ENCODE measurements at regions not wholly inside any gene's neighbourhood (a gene's known extent, or its start where the extent isn't known, plus 50 kb on each side); places are given as distances from the start of the nearest gene placed in this dataset.
"Not testable (repeated sequence)": the region's sequence is repeated elsewhere in the genome, so short reads cannot be mapped to it uniquely, and the experiment has no call there.

- no peak for DNase-seq
These were observed 85.3 kb upstream of the SIRPA start for GRCh38 chr20:1809611-1810510.

GRCh38 chr20:1809131-1809572 is 86.1 kb upstream of the SIRPA start:
- peak; percentile 76 for DNase-seq

DNA sequence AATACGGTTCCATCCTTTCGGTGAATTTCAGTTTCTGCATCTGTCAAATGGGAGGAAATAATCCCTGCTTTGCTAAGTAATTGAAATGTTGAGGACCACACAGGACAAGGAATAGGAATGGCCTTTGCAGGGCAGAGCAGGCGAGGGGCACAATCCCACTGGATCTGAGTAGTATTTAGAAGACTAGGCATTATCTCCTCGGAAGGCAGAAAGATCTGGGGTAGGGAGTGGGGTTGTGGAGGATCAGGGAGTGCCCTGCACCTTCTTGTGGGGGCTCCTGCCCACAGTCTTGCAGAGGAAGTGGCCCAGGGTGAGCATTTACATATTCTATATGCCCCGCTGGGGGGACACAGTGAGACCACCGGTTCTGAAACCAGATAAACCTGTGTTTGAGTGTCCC is 87.1 kb upstream of the SIRPA start:
- no peak for DNase-seq

GRCh38 chr20:1807394-1807793 is 87.8 kb upstream of the SIRPA start:
- DNase-seq, result no peak

- no peak for DNase-seq
These were observed 88.8 kb upstream of the SIRPA start for GRCh38 chr20:1806456-1806855.

DNA sequence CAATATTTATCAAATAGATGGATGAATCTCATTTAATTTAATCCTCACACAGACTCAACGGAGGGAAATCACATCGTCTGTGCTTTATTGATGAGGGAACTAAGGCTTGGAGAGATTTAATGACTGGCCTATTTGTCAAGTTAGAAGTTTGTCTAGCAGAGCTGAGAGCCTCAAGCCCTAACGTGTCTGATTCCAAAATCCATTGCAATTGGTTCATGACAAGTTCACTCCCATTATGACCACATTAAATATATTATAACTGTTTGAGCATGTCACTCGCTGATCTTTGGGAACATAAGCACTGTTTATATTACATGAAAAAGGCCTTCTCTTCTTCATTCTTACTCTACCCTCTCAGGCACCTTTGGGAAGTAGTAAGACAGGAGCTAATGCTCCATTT is 89.4 kb upstream of the SIRPA start:
- DNase-seq, result no peak

- no peak for DNase-seq
These were observed 90.0 kb upstream of the SIRPA start for GRCh38 chr20:1805161-1805581.

GRCh38 chr20:1804554-1804956 is 90.7 kb upstream of the SIRPA start:
- no peak for DNase-seq

GRCh38 chr20:1803932-1804501 is 91.2 kb upstream of the SIRPA start:
- DNase-seq, result no peak

- DNase-seq, result peak; percentile 85
These were observed 91.9 kb upstream of the SIRPA start for GRCh38 chr20:1803061-1803931.

GRCh38 chr20:1802385-1803060 is 92.7 kb upstream of the SIRPA start:
- peak; percentile 78 for DNase-seq

DNA sequence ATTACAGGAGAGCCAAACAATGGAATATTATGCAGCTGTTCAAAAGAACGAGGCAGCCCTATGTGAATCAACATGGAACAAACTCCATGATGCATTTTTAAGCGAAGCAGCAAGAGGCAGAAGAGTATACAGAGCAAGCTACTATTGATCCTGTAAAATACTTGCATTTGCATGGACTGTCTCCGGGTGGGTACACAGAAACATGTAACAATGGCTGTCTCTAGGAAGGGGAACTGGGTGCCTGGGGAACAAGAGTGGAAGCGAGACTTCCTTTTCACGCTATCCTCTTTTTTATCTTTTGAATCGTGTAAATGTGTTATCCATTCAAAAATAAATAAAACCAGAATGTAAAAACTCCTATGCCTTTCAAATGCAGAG is 93.3 kb upstream of the SIRPA start:
- DNase-seq, result no peak

- no peak for DNase-seq
These were observed 93.8 kb upstream of the SIRPA start for GRCh38 chr20:1801225-1801928.

GRCh38 chr20:1800777-1801176 is 94.4 kb upstream of the SIRPA start:
- peak; percentile 54 for DNase-seq

GRCh38 chr20:1800180-1800579 is 95.0 kb upstream of the SIRPA start:
- DNase-seq, result no peak

GRCh38 chr20:1799746-1800145 is 95.5 kb upstream of the SIRPA start:
- not testable (repeated sequence) for DNase-seq

- DNase-seq, result no peak
These were observed 96.2 kb upstream of the SIRPA start for GRCh38 chr20:1798982-1799381.

- DNase-seq, result no peak
These were observed 101.4 kb upstream of the SIRPA start for GRCh38 chr20:1793821-1794220.

DNA sequence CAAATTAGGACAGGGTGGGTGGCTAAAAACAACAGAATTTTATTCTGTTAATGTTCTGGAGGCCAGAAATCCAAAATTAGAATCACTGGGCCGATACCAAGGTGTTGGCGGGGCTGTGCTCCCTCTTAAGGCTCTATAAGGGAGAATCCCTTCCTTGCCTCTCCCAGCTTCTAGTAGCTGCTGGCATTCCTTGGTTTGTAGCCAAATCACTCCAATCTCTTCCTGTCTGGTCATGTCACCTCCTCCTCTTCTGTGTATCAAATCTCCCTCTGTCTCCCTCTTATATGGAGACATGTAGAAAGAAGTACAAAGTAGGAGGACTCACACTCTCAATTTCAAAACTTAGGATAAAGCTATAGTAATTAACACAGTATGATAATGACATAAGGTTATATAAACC is 102.9 kb upstream of the SIRPA start:
- no peak for DNase-seq

- no peak for DNase-seq
These were observed 104.8 kb upstream of the SIRPA start for GRCh38 chr20:1790386-1790785.

DNA sequence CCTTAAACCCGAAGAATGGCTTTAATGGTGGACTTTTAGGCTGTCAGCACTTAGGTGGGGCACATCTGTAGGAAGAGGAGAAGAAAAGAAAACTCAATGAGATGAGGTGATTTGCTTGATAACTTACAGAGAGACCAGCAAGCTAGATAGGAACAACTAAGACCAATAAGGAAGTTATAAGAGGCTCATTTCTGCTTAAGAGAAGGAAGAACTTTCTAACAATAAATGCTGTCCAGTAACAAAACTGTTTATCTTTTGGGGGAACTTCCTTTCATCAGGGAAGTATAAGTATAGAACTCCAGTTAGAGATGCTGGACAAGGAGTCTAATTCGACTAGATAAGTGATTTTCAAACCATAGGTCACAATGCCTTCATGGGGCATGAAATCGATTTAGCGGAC is 107.2 kb upstream of the SIRPA start:
- no peak for DNase-seq

- no peak for DNase-seq
These were observed 108.7 kb upstream of the SIRPA start for GRCh38 chr20:1786486-1786885.

Measured in suppressor macrophage treated with lipopolysaccharide for 4 hours (primary cell).